Liver (tissue), 8 donors: ENCODE measurements at regions not wholly inside any gene's neighbourhood (a gene's known extent, or its start where the extent isn't known, plus 50 kb on each side); places are given as distances from the start of the nearest gene placed in this dataset.

Source experiments
- DNase-seq: peaks from one replicate; pipeline ENCODE4 v3.0.0-alpha.2; 2017; ENCODE audit warnings: low spot score
- H3K27ac ChIP-seq, 2 donors: one replicate each; pipeline ENCODE4 v1.7.0; 2013; ENCODE audit warnings: inconsistent platforms in 2 of 2, low read length in 2 of 2, control low read depth in 1 of 2, low read depth in 1 of 2, mild to moderate bottlenecking in 1 of 2
- H3K27me3 ChIP-seq, 4 donors: one replicate each; pipeline versions ENCODE4 v1.6.1 to v1.7.0; 2013; ENCODE audit warnings: low read length in 3 of 4, inconsistent platforms in 1 of 4, mild to moderate bottlenecking in 1 of 4, moderate library complexity in 1 of 4; ENCODE audit not compliant: control insufficient read depth in 4 of 4, insufficient read depth in 4 of 4
- H3K36me3 ChIP-seq, 4 donors: one replicate each; pipeline versions ENCODE4 v1.6.1 to v1.7.0; 2013; ENCODE audit warnings: low read length in 3 of 4, mild to moderate bottlenecking in 3 of 4, low read depth in 1 of 4, moderate library complexity in 1 of 4; ENCODE audit not compliant: control insufficient read depth in 4 of 4, insufficient read depth in 3 of 4
- H3K4me1 ChIP-seq, 4 donors: one replicate each; pipeline versions ENCODE4 v1.6.1 to v1.7.0; 2013; ENCODE audit warnings: low read length in 3 of 4, mild to moderate bottlenecking in 3 of 4, moderate library complexity in 1 of 4; ENCODE audit not compliant: control insufficient read depth in 4 of 4, insufficient read depth in 4 of 4
- H3K4me3 ChIP-seq, 3 donors: one replicate each; pipeline versions ENCODE4 v1.6.1 to v1.7.0; 2013; ENCODE audit warnings: low read length in 3 of 3, control low read depth in 1 of 3, low read depth in 1 of 3, mild to moderate bottlenecking in 1 of 3
- H3K9ac ChIP-seq, 2 donors: one replicate each; pipeline ENCODE4 v1.7.0; 2013; ENCODE audit warnings: low read length in 2 of 2, mild to moderate bottlenecking in 2 of 2, moderate library complexity in 2 of 2, control low read depth in 1 of 2, low read depth in 1 of 2
- H3K9me3 ChIP-seq, 4 donors: one replicate each; pipeline versions ENCODE4 v1.6.1 to v1.7.0; 2013; ENCODE audit warnings: low read length in 3 of 4; ENCODE audit not compliant: control insufficient read depth in 4 of 4
- EGR1 ChIP-seq, 2 donors: IDR thresholded peaks; 2 replicates each; pipeline ENCODE4 v1.6.1; 2016 to 2018; ENCODE audit warnings: antibody characterized with exemption in 2 of 2, low read depth in 2 of 2
- FOXA2 ChIP-seq: IDR thresholded peaks from 2 replicates; pipeline ENCODE4 v1.6.1; 2016; ENCODE audit warnings: antibody characterized with exemption
- HNF4A ChIP-seq, 2 donors: conservative IDR thresholded peaks; 2 replicates each; pipeline ENCODE4 v1.6.1; 2016; ENCODE audit warnings: antibody characterized with exemption in 2 of 2, mild to moderate bottlenecking in 2 of 2
- HNF4G ChIP-seq: IDR thresholded peaks from 2 replicates; pipeline ENCODE4 v1.6.1; 2016; ENCODE audit warnings: antibody characterized with exemption
- JUND ChIP-seq, 2 donors: IDR thresholded peaks; 2 replicates each; pipeline ENCODE4 v1.6.1; 2016; ENCODE audit warnings: antibody characterized with exemption in 2 of 2
- NR2F2 ChIP-seq: IDR thresholded peaks from 2 replicates; pipeline ENCODE4 v1.6.1; 2016; ENCODE audit warnings: antibody characterized with exemption
- SP1 ChIP-seq: IDR thresholded peaks from 2 replicates; pipeline ENCODE4 v1.6.1; 2018; ENCODE audit warnings: antibody characterized with exemption, mild to moderate bottlenecking
- TAF1 ChIP-seq: conservative IDR thresholded peaks from 2 replicates; pipeline ENCODE4 v1.6.1; 2016; ENCODE audit warnings: antibody characterized with exemption, mild to moderate bottlenecking
- WGBS: extraction: QIAGEN DNeasy Blood & Tissue Kit; methylation state at CpG from one replicate; pipeline ENCODE4 v1.1.7; 2013; 5-methylcytosine and 5-hydroxymethylcytosine counted together
- TF ChIP-seq, protein P1 (sequence below): fragments of 150-350 bp; IDR thresholded peaks from 2 replicates; pipeline ENCODE4 v1.5.1; 2017; ENCODE audit warnings: improper control_type of control experiment, low read depth, low read length; ENCODE audit not compliant: missing input control
- TF ChIP-seq, protein P2 (sequence below): IDR thresholded peaks from 2 replicates; pipeline ENCODE4 v1.6.1; 2016; ENCODE audit warnings: antibody characterized with exemption, mild to moderate bottlenecking
- TF ChIP-seq, protein P3 (sequence below): IDR thresholded peaks from 2 replicates; pipeline ENCODE4 v1.6.1; 2016; ENCODE audit warnings: antibody characterized with exemption
- TF ChIP-seq, protein P4 (sequence below): IDR thresholded peaks from 2 replicates; pipeline ENCODE4 v1.6.1; 2016; ENCODE audit warnings: antibody characterized with exemption
- TF ChIP-seq, protein P5 (sequence below): IDR thresholded peaks from 2 replicates; pipeline ENCODE4 v1.6.1; 2016; ENCODE audit warnings: antibody characterized with exemption
- donor health status: healthy.
- donor health status: healthy.
- donor health status: healthy.
- donor health status: healthy.
- donor health status: healthy.

DNA sequence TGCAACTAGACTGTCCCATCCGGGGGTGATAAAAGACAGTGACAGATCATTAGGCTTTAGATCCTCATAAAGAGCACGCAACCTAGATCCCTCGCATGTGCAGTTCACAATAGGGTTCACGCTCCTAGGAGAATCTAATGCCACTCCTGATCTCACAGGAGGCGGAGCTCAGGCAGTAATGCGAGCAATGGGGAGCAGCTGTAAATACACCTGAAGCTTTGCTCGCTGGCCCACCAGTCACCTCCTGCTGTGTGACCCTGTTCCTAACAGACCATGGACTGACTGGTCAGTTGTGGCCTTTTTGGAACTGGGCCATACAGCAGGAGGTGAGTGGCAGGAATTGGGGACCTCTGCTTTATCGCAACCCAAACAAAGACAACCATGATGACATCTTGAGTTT lies 173.2 kb downstream of the DLEU7 start (continued):
- TF ChIP-seq, protein P1, sequence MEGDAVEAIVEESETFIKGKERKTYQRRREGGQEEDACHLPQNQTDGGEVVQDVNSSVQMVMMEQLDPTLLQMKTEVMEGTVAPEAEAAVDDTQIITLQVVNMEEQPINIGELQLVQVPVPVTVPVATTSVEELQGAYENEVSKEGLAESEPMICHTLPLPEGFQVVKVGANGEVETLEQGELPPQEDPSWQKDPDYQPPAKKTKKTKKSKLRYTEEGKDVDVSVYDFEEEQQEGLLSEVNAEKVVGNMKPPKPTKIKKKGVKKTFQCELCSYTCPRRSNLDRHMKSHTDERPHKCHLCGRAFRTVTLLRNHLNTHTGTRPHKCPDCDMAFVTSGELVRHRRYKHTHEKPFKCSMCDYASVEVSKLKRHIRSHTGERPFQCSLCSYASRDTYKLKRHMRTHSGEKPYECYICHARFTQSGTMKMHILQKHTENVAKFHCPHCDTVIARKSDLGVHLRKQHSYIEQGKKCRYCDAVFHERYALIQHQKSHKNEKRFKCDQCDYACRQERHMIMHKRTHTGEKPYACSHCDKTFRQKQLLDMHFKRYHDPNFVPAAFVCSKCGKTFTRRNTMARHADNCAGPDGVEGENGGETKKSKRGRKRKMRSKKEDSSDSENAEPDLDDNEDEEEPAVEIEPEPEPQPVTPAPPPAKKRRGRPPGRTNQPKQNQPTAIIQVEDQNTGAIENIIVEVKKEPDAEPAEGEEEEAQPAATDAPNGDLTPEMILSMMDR = no peak

DNA sequence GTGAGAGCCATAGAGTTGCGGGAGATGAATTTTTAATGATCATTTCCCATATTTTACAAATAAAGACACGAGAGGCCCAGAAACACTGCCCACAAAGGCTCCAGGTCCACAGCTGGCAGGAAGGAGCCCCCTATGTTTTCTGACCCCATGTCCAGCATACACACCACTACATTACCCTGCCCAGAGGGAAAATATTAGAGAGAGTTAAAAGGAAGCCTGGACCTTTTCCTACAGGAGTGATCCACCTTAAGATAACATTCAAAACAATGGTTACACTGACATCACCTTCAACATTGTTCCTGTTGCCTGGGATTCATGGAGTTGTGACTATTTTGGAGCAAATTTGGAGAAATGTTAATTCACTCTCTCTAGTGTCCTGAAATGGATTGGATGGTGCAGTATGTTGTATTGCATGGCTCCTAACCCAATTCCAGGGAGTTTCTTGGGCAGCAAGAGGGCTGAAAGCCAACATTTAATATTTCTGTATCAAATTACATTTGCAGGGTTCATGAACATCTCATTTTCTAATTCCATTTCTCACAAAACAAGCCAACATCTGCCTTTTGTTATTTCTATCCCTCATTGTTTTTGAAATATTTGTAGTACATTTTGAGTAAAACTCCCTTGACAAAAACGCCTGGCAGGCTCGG lies 172.5 kb downstream of the DLEU7 start:
- no peak for DNase-seq
- H3K27me3 ChIP-seq = no peaks in the 10 kb centered on the region
- H3K27ac ChIP-seq = no peak overlapping the region
- H3K9ac ChIP-seq = no peak overlapping the region
- WGBS = 94% methylated on average over 4 of the region's 4 CpGs
- no peaks in the 10 kb centered on the region for H3K36me3 ChIP-seq
- TF ChIP-seq, protein P2, sequence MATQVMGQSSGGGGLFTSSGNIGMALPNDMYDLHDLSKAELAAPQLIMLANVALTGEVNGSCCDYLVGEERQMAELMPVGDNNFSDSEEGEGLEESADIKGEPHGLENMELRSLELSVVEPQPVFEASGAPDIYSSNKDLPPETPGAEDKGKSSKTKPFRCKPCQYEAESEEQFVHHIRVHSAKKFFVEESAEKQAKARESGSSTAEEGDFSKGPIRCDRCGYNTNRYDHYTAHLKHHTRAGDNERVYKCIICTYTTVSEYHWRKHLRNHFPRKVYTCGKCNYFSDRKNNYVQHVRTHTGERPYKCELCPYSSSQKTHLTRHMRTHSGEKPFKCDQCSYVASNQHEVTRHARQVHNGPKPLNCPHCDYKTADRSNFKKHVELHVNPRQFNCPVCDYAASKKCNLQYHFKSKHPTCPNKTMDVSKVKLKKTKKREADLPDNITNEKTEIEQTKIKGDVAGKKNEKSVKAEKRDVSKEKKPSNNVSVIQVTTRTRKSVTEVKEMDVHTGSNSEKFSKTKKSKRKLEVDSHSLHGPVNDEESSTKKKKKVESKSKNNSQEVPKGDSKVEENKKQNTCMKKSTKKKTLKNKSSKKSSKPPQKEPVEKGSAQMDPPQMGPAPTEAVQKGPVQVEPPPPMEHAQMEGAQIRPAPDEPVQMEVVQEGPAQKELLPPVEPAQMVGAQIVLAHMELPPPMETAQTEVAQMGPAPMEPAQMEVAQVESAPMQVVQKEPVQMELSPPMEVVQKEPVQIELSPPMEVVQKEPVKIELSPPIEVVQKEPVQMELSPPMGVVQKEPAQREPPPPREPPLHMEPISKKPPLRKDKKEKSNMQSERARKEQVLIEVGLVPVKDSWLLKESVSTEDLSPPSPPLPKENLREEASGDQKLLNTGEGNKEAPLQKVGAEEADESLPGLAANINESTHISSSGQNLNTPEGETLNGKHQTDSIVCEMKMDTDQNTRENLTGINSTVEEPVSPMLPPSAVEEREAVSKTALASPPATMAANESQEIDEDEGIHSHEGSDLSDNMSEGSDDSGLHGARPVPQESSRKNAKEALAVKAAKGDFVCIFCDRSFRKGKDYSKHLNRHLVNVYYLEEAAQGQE = no peak
- TF ChIP-seq, protein P3, sequence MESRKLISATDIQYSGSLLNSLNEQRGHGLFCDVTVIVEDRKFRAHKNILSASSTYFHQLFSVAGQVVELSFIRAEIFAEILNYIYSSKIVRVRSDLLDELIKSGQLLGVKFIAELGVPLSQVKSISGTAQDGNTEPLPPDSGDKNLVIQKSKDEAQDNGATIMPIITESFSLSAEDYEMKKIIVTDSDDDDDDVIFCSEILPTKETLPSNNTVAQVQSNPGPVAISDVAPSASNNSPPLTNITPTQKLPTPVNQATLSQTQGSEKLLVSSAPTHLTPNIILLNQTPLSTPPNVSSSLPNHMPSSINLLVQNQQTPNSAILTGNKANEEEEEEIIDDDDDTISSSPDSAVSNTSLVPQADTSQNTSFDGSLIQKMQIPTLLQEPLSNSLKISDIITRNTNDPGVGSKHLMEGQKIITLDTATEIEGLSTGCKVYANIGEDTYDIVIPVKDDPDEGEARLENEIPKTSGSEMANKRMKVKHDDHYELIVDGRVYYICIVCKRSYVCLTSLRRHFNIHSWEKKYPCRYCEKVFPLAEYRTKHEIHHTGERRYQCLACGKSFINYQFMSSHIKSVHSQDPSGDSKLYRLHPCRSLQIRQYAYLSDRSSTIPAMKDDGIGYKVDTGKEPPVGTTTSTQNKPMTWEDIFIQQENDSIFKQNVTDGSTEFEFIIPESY = no peak
- TF ChIP-seq FOXA2 = no peak
- no peak overlapping the region for H3K4me3 ChIP-seq
- no peaks in the 10 kb centered on the region for H3K9me3 ChIP-seq
- H3K4me1 ChIP-seq = no peaks in the 10 kb centered on the region

DNA sequence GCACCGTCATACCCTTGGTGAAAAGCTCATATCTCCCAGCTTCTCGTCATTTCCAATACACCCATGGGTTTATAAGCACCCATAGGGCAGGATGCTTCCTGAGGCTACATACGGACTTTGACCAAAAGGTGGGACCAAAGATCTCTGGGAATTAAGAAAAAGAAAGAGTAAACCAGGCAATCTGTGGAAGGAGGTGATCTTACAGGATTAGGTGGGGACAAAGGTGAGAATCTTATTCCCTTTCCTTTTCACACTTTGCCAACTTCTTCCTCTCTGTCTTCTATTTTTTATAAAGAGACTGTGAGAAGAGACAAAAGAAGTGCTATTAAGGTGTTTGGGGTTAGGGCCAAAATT lies 172.0 kb downstream of the DLEU7 start:
- Histone ChIP-seq H3K27ac (no peak overlapping the region), H3K4me3 (no peak overlapping the region), H3K36me3 (no peaks in the 10 kb centered on the region), H3K9me3 (no peaks in the 10 kb centered on the region), H3K4me1 (no peaks in the 10 kb centered on the region), H3K27me3 (no peaks in the 10 kb centered on the region), H3K9ac (no peak overlapping the region)
- WGBS = 92% methylated on average over 3 of the region's 3 CpGs
- DNase-seq = no peak
- TF ChIP-seq, protein P1 = no peak
- no peak for TF ChIP-seq NR2F2
- no peak for TF ChIP-seq TAF1
- TF ChIP-seq, protein P2 = no peak
- no peak for TF ChIP-seq SP1
- no peak for TF ChIP-seq HNF4G
- TF ChIP-seq, protein P3 = no peak
- TF ChIP-seq, protein P4, sequence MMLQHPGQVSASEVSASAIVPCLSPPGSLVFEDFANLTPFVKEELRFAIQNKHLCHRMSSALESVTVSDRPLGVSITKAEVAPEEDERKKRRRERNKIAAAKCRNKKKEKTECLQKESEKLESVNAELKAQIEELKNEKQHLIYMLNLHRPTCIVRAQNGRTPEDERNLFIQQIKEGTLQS = no peak
- TF ChIP-seq JUND (IDR thresholded peaks at IDR 0.05) = no peak
- TF ChIP-seq, protein P5, sequence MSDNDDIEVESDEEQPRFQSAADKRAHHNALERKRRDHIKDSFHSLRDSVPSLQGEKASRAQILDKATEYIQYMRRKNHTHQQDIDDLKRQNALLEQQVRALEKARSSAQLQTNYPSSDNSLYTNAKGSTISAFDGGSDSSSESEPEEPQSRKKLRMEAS = no peak
- no peak for TF ChIP-seq EGR1 (IDR thresholded peaks at IDR 0.05; ENCODE audit: low read depth in 2 of 2)
- no peak for TF ChIP-seq HNF4A (conservative IDR thresholded peaks at IDR 0.05)
